HepG2 (cell line): ENCODE measurements at regions not wholly inside any gene's neighbourhood (a gene's known extent, or its start where the extent isn't known, plus 50 kb on each side); places are given as distances from the start of the nearest gene placed in this dataset.
A peak's percentile ranks its signal among the peaks of the same experiment; 100 is the strongest.

Experiments used
- ATAC-seq: fragments of 200-7000 bp; cut with Tn5 transposase; 3 replicates; pipeline ENCODE4 v1.9.1; 2020; ENCODE audit warnings: mild to moderate bottlenecking, moderate library complexity
- BruUV-seq: library from RNA; stranded (reverse); fragments of 400-500 nt; replicated peaks from 2 replicates; lab custom pipeline; 2021; lab: Mats Ljungman, UMichigan
- CTCF ChIA-PET: fragments of 300-600 bp; formaldehyde crosslinking; extraction: SDS; loops from one replicate; lab custom pipeline; 2021; ENCODE audit warnings: low total read pairs, inconsistent platforms, low intra/inter-chr PET ratio; lab: Yijun Ruan, JAX
- POLR2A ChIA-PET: fragments of 350-600 bp; sonication (Branson Sonifier 250); formaldehyde crosslinking; loops from one replicate; lab custom pipeline; 2020; ENCODE audit warnings: antibody characterized with exemption, inconsistent platforms; lab: Yijun Ruan, JAX
- DNase-seq: peaks from one replicate; pipeline ENCODE4 v3.0.0-alpha.2; 2015; ENCODE audit warnings: low spot score
- FAIRE-seq: peaks from 3 replicates; lab custom pipeline; 2011; peaks lifted over from hg19 to GRCh38; lab: Jason Lieb, UNC
- H2AFZ ChIP-seq: one replicate; pipeline ENCODE4 v1.6.1; 2011; ENCODE audit warnings: low read length, inconsistent platforms
- H3K27ac ChIP-seq: fragments of 300-600 bp; 3 replicates; pipeline ENCODE4 v1.8.0; 2011; ENCODE audit warnings: mixed run types, mild to moderate bottlenecking, mixed read lengths, low read length, inconsistent platforms; ENCODE audit not compliant: insufficient read depth; ENCODE audit errors: extremely low read length
- H3K27me3 ChIP-seq, 2 experiments: fragments of 200-600 bp in 1 of 2; 2 replicates in 1 of 2; 3 replicates in 1 of 2; pipeline versions ENCODE4 v1.6.0 to v1.8.0; 2011; ENCODE audit warnings: low read length in 2 of 2, mild to moderate bottlenecking in 2 of 2, moderate library complexity in 2 of 2, inconsistent platforms in 1 of 2; ENCODE audit not compliant: insufficient read depth in 2 of 2, control insufficient read depth in 1 of 2
- H3K36me3 ChIP-seq, 2 experiments: fragments of 200-600 bp in 1 of 2; replicated peaks in 1 of 2; 2 replicates in 1 of 2; 3 replicates in 1 of 2; pipeline versions ENCODE4 v1.5.1 to v1.8.0; 2011; ENCODE audit warnings: low read length in 2 of 2, inconsistent platforms in 1 of 2; ENCODE audit not compliant: insufficient read depth in 2 of 2, control insufficient read depth in 1 of 2
- H3K4me1 ChIP-seq: 2 replicates; pipeline ENCODE4 v1.5.1; 2012; ENCODE audit warnings: low read length, inconsistent platforms; ENCODE audit not compliant: insufficient read depth
- H3K4me2 ChIP-seq: 2 replicates; pipeline ENCODE4 v1.6.0; 2011; ENCODE audit warnings: low read depth, low read length, inconsistent platforms
- H3K4me3 ChIP-seq, 3 experiments: fragments of 200-600 bp in 1 of 3; sonication (generic), shearing (Covaris generic) in 1 of 3; replicated peaks in 1 of 3; 2 replicates each; pipeline ENCODE4 v1.5.1; 2011 to 2016; ENCODE audit warnings: low read length in 3 of 3, inconsistent platforms in 2 of 3, low read depth in 2 of 3, mild to moderate bottlenecking in 2 of 3, control low read depth in 1 of 3, mixed read lengths in 1 of 3; ENCODE audit not compliant: insufficient read depth in 1 of 3
- H3K79me2 ChIP-seq: one replicate; pipeline ENCODE4 v1.6.1; 2011; ENCODE audit warnings: low read length, inconsistent platforms; ENCODE audit not compliant: insufficient read depth
- H3K9ac ChIP-seq: 2 replicates; pipeline ENCODE4 v1.6.0; 2011; ENCODE audit warnings: mild to moderate bottlenecking, low read depth, low read length, inconsistent platforms; ENCODE audit not compliant: insufficient read depth
- H3K9me3 ChIP-seq: 2 replicates; pipeline ENCODE4 v1.5.1; 2012; ENCODE audit warnings: mild to moderate bottlenecking, low read length
- H4K20me1 ChIP-seq: 2 replicates; pipeline ENCODE4 v1.6.0; 2011; ENCODE audit warnings: inconsistent platforms, mild to moderate bottlenecking, low read length, moderate library complexity; ENCODE audit not compliant: insufficient read depth
- MAFF ChIP-seq: IDR thresholded peaks from 2 replicates; pipeline ENCODE4 v1.6.1; 2011; ENCODE audit warnings: low read depth, low read length, improper control_type of control experiment
- MAFK ChIP-seq, 2 experiments: IDR thresholded peaks in 1 of 2; conservative IDR thresholded peaks in 1 of 2; 2 replicates each; pipeline ENCODE4 v1.6.1; 2011; ENCODE audit warnings: improper control_type of control experiment in 2 of 2, low read length in 2 of 2
- TRIM24 ChIP-seq: sonication (generic); formaldehyde crosslinking; IDR thresholded peaks from 2 replicates; pipeline ENCODE4 v1.8.0; 2022; ENCODE audit warnings: mild to moderate bottlenecking, missing genetic modification reagents
- WGBS: methylation state at CpG from one replicate; pipeline ENCODE4 v1.1.6; 2017; ENCODE audit warnings: low lambda C conversion rate; 5-methylcytosine and 5-hydroxymethylcytosine counted together
- in situ Hi-C: cut with HindIII; loops from 2 replicates; pipeline ENCODE4 v1.10.0; 2017; ENCODE audit warnings: low pct_unique_long_range_greater_than_20kb; ENCODE audit not compliant: extremely low pct_ligation_motif_present
- intact Hi-C: fragments of 100-400 bp; cut with micrococcal nuclease; formaldehyde crosslinking; loops from one replicate; pipeline ENCODE4 v1.10.0; 2022; ENCODE audit not compliant: unreplicated experiment
- TF ChIP-seq, protein P1 (sequence below): sonication (generic); formaldehyde crosslinking; IDR thresholded peaks from 2 replicates; pipeline ENCODE4 v1.5.1; 2020; ENCODE audit warnings: missing genetic modification reagents, mild to moderate bottlenecking, borderline replicate concordance
- TF ChIP-seq, protein P2 (sequence below): fragments of 450-650 bp; IDR thresholded peaks from 2 replicates; pipeline ENCODE4 v1.6.1; 2016
- TF ChIP-seq, protein P3 (sequence below): sonication (generic); formaldehyde crosslinking; IDR thresholded peaks from 2 replicates; pipeline ENCODE4 v1.4.0; 2020; ENCODE audit warnings: missing genetic modification reagents; ENCODE audit errors: not compliant biosample characterization
- TF ChIP-seq, protein P4 (sequence below): sonication (generic); formaldehyde crosslinking; IDR thresholded peaks from 2 replicates; pipeline ENCODE4 v1.5.0; 2020; ENCODE audit warnings: mild to moderate bottlenecking, missing genetic modification reagents
- TF ChIP-seq, protein P5 (sequence below), 2 experiments: IDR thresholded peaks; 2 replicates each; pipeline ENCODE4 v1.6.1; 2011 to 2012; ENCODE audit warnings: low read length in 2 of 2, borderline replicate concordance in 1 of 2, low read depth in 1 of 2, mild to moderate bottlenecking in 1 of 2, moderate library complexity in 1 of 2

DNA sequence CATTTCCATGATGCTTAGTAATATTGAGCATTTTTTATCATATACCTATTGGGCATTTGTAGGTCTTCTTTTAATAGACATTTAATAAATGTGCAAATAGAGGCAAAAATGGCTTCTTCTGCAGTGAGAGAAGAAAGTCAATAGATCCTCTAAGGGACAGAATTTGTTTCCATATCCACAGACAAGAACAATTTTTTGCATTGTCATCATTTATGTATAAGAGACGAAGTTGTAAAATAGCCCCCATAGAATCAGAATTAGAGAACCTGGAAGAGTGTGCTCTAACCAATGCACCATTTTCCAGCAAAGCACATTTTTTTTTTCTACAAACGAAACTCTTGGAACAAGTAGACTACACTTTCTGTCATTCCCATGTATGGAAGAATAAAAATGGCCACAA, 365.1 kb upstream of the PDE3A start:
- BruUV-seq, result no TSS peak
- POLR2A ChIA-PET, result no interaction called here
- no peaks in the 10 kb centered on the region for H3K9me3 ChIP-seq
- ATAC-seq (no peak), DNase-seq (no peak), FAIRE-seq (no peak)
- peak; percentile 95 for TF ChIP-seq MAFF
- peak; percentile 92 to 96 for TF ChIP-seq MAFK (conservative IDR thresholded peaks at IDR 0.05 in 1 of 2, IDR thresholded peaks at IDR 0.05 in 1 of 2; ENCODE audit: low read length in 2 of 2)
- TF ChIP-seq, protein P1, sequence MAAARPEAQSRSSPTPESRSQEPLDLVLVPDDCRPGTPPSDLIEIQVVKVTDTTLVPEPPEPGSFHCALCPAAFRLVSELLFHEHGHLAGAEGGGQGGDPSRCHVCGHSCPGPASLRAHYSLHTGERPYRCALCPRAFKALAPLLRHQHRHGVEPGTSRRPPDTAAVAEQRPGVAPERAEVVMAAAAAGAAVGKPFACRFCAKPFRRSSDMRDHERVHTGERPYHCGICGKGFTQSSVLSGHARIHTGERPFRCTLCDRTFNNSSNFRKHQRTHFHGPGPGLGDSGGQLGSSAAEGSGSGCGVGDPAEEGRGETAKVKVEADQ (CRISPR knock-in tag), result no peak
- WGBS, result 3% methylated on average over 2 of the region's 2 CpGs
- no peaks in the 10 kb centered on the region for H4K20me1 ChIP-seq
- intact Hi-C loops (no loop called here), in situ Hi-C loops (no loop called here)
- no peak overlapping the region for H3K9ac ChIP-seq
- no peak overlapping the region for H3K27ac ChIP-seq
- CTCF ChIA-PET, result no interaction called here
- H3K27me3 ChIP-seq, result no peaks in the 10 kb centered on the region
- no peaks in the 10 kb centered on the region for H3K36me3 ChIP-seq
- H3K4me2 ChIP-seq, result no peak overlapping the region
- no peak overlapping the region for H3K4me3 ChIP-seq
- H3K4me1 ChIP-seq, result no peaks in the 10 kb centered on the region
- H3K79me2 ChIP-seq, result no peaks in the 10 kb centered on the region
- H2AFZ ChIP-seq, result no peak overlapping the region

DNA sequence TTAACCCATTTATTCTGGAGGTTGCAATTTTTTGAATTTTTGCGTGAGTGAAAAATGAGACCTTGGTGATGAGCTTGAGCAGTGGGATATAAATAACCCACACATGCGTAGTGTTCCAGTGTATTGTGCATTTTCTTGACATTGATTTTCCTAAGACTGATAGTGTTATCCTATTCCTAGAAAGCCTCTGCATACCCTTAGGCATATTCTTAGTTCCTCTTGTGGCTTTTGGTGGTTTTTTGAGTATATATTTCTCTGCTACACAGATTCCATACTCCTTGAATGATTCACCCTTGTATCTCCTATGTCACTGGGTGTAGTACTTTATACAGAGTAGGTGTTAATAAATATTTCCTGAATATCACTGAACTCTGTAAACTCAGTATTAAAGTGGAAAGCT, 363.4 kb upstream of the PDE3A start:
- POLR2A ChIA-PET, result no interaction called here
- Histone ChIP-seq H3K4me2 (no peak overlapping the region), H3K27ac (no peak overlapping the region), H2AFZ (no peak overlapping the region), H3K36me3 (no peaks in the 10 kb centered on the region), H3K4me3 (no peak overlapping the region), H3K9ac (no peak overlapping the region), H3K79me2 (no peaks in the 10 kb centered on the region), H3K4me1 (no peaks in the 10 kb centered on the region), H3K27me3 (no peaks in the 10 kb centered on the region; a peak in 1 of 5 replicates), H3K9me3 (no peaks in the 10 kb centered on the region; the same call in 1 of the 2 replicates), H4K20me1 (no peaks in the 10 kb centered on the region)
- intact Hi-C loops (no loop called here), in situ Hi-C loops (no loop called here)
- no peak for ATAC-seq
- 7% methylated on average over 2 of the region's 2 CpGs for WGBS
- FAIRE-seq, result no peak
- no peak for DNase-seq
- CTCF ChIA-PET, result no interaction called here
- BruUV-seq, result no TSS peak
- TF ChIP-seq, protein P2, sequence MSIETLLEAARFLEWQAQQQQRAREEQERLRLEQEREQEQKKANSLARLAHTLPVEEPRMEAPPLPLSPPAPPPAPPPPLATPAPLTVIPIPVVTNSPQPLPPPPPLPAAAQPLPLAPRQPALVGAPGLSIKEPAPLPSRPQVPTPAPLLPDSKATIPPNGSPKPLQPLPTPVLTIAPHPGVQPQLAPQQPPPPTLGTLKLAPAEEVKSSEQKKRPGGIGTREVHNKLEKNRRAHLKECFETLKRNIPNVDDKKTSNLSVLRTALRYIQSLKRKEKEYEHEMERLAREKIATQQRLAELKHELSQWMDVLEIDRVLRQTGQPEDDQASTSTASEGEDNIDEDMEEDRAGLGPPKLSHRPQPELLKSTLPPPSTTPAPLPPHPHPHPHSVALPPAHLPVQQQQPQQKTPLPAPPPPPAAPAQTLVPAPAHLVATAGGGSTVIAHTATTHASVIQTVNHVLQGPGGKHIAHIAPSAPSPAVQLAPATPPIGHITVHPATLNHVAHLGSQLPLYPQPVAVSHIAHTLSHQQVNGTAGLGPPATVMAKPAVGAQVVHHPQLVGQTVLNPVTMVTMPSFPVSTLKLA, result no peak
- TF ChIP-seq, protein P3, sequence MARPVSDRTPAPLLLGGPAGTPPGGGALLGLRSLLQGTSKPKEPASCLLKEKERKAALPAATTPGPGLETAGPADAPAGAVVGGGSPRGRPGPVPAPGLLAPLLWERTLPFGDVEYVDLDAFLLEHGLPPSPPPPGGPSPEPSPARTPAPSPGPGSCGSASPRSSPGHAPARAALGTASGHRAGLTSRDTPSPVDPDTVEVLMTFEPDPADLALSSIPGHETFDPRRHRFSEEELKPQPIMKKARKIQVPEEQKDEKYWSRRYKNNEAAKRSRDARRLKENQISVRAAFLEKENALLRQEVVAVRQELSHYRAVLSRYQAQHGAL (CRISPR knock-in tag), result no peak
- TF ChIP-seq, protein P4, sequence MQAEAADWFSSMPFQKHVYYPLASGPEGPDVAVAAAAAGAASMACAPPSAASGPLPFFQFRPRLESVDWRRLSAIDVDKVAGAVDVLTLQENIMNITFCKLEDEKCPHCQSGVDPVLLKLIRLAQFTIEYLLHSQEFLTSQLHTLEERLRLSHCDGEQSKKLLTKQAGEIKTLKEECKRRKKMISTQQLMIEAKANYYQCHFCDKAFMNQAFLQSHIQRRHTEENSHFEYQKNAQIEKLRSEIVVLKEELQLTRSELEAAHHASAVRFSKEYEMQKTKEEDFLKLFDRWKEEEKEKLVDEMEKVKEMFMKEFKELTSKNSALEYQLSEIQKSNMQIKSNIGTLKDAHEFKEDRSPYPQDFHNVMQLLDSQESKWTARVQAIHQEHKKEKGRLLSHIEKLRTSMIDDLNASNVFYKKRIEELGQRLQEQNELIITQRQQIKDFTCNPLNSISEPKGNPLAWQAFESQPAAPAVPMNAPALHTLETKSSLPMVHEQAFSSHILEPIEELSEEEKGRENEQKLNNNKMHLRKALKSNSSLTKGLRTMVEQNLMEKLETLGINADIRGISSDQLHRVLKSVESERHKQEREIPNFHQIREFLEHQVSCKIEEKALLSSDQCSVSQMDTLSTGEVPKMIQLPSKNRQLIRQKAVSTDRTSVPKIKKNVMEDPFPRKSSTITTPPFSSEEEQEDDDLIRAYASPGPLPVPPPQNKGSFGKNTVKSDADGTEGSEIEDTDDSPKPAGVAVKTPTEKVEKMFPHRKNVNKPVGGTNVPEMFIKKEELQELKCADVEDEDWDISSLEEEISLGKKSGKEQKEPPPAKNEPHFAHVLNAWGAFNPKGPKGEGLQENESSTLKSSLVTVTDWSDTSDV (CRISPR knock-in tag), result no peak
- TF ChIP-seq, protein P5, sequence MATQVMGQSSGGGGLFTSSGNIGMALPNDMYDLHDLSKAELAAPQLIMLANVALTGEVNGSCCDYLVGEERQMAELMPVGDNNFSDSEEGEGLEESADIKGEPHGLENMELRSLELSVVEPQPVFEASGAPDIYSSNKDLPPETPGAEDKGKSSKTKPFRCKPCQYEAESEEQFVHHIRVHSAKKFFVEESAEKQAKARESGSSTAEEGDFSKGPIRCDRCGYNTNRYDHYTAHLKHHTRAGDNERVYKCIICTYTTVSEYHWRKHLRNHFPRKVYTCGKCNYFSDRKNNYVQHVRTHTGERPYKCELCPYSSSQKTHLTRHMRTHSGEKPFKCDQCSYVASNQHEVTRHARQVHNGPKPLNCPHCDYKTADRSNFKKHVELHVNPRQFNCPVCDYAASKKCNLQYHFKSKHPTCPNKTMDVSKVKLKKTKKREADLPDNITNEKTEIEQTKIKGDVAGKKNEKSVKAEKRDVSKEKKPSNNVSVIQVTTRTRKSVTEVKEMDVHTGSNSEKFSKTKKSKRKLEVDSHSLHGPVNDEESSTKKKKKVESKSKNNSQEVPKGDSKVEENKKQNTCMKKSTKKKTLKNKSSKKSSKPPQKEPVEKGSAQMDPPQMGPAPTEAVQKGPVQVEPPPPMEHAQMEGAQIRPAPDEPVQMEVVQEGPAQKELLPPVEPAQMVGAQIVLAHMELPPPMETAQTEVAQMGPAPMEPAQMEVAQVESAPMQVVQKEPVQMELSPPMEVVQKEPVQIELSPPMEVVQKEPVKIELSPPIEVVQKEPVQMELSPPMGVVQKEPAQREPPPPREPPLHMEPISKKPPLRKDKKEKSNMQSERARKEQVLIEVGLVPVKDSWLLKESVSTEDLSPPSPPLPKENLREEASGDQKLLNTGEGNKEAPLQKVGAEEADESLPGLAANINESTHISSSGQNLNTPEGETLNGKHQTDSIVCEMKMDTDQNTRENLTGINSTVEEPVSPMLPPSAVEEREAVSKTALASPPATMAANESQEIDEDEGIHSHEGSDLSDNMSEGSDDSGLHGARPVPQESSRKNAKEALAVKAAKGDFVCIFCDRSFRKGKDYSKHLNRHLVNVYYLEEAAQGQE (IDR thresholded peaks at IDR 0.05; ENCODE audit: borderline replicate concordance in 1 of 2, low read depth in 1 of 2, low read length in 2 of 2), result no peak
- TF ChIP-seq TRIM24 (CRISPR knock-in tag), result no peak
